ENCODE measurements at regions not wholly inside any gene's neighbourhood (a gene's known extent, or its start where the extent isn't known, plus 50 kb on each side); places are given as distances from the start of the nearest gene placed in this dataset.

GRCh38 chr17:72336026-72336803 lies 215.4 kb downstream of the SOX9 start:
- Histone ChIP-seq H3K79me2 (ENCODE audit: low read length) (no peaks in the 10 kb centered on the region), H3K4me2 (ENCODE audit: low read depth, low read length) (no peak overlapping the region), H3K36me3 (replicated peaks; ENCODE audit: insufficient read depth, low read length) (no peaks in the 10 kb centered on the region), H3K27ac (ENCODE audit: low read length) (no peak overlapping the region), H3K9ac (ENCODE audit: low read length) (no peak overlapping the region), H4K20me1 (ENCODE audit: insufficient read depth, low read length) (no peaks in the 10 kb centered on the region), H3K4me1 (ENCODE audit: low read length) (peaks cover 10% of the 10 kb centered on the region), H3K9me2 (replicated peaks; ENCODE audit: insufficient read depth, low read length) (no peaks in the 10 kb centered on the region), H2AFZ (ENCODE audit: low read length) (no peak overlapping the region), H3K9me3 (replicated peaks; ENCODE audit: insufficient read depth, low read length) (no peaks in the 10 kb centered on the region), H3K27me3 (replicated peaks; ENCODE audit: insufficient read depth, low read length) (no peaks in the 10 kb centered on the region), H3F3A (ENCODE audit: insufficient read depth, low read length) (peaks cover 11% of the 10 kb centered on the region; the same call in 1 of the 2 replicates), H3K4me3 (ENCODE audit: low read length) (no peak overlapping the region)
- no peak for DNase-seq
- TF ChIP-seq EZH2phosphoT487 (IDR thresholded peaks at IDR 0.05; ENCODE audit: low read length): no peak

DNA sequence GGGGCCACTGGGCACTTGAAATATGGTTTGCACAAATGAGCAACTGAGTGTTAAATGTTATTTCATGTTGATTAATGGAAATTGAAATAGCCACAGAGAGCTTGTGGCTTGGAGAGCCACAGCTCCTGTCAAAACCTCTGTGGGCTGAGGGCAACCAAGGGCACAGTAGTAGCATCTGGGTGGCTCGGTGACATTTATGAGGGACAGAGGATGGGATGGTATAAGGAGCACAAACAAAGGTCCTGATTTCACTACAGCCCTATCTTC lies 215.9 kb downstream of the SOX9 start:
- H3K9me2 ChIP-seq (replicated peaks; ENCODE audit: insufficient read depth, low read length): no peaks in the 10 kb centered on the region

DNA sequence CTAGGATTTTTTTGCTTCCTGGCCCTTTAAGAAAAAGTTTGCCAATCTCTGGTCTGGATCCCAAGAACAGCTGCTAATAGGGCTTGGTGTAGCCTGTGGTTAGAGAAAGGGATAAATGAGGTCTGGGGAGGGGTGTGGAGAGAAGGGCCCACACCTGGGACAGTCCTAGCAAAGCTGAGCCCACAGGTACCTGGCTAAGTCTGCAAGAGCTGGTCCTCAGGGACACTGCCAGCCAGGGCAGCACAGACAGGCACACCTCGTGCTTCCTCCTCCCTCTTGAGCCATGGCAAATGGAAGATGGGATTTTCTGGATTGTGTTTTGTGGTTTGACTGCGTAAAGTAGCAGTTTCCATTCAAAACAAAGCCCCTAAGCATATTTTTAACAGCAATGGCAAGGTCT lies 217.5 kb downstream of the SOX9 start:
- Histone ChIP-seq H3K9ac (ENCODE audit: low read length) (no peak overlapping the region), H3K9me2 (replicated peaks; ENCODE audit: insufficient read depth, low read length) (no peaks in the 10 kb centered on the region), H3K27me3 (replicated peaks; ENCODE audit: insufficient read depth, low read length) (no peaks in the 10 kb centered on the region), H3K4me3 (ENCODE audit: low read length) (no peak overlapping the region), H3K4me2 (ENCODE audit: low read depth, low read length) (no peak overlapping the region), H3K9me3 (replicated peaks; ENCODE audit: insufficient read depth, low read length) (no peaks in the 10 kb centered on the region), H4K20me1 (ENCODE audit: insufficient read depth, low read length) (no peaks in the 10 kb centered on the region), H3K4me1 (ENCODE audit: low read length) (no peaks in the 10 kb centered on the region), H2AFZ (ENCODE audit: low read length) (no peak overlapping the region), H3F3A (ENCODE audit: insufficient read depth, low read length) (no peaks in the 10 kb centered on the region), H3K27ac (ENCODE audit: low read length) (no peak overlapping the region), H3K36me3 (replicated peaks; ENCODE audit: insufficient read depth, low read length) (no peaks in the 10 kb centered on the region), H3K79me2 (ENCODE audit: low read length) (no peaks in the 10 kb centered on the region)
- DNase-seq: no peak
- TF ChIP-seq CTCF (IDR thresholded peaks at IDR 0.05; ENCODE audit: low read length) (no peak), EZH2phosphoT487 (IDR thresholded peaks at IDR 0.05; ENCODE audit: low read length) (no peak), EZH2 (optimal IDR thresholded peaks at IDR 0.05; ENCODE audit: low read depth, low read length) (no peak)

More for the DNA sequence above, 215.9 kb downstream of the SOX9 start:
- TF ChIP-seq CTCF (IDR thresholded peaks at IDR 0.05; ENCODE audit: low read length) (no peak), EZH2 (optimal IDR thresholded peaks at IDR 0.05; ENCODE audit: low read depth, low read length) (no peak), EZH2phosphoT487 (IDR thresholded peaks at IDR 0.05; ENCODE audit: low read length) (no peak)
- H3K79me2 ChIP-seq (ENCODE audit: low read length): no peaks in the 10 kb centered on the region
- H3K9ac ChIP-seq (ENCODE audit: low read length): no peak overlapping the region
- H3K4me2 ChIP-seq (ENCODE audit: low read depth, low read length): no peak overlapping the region
- no peak overlapping the region for H3K27ac ChIP-seq (ENCODE audit: low read length)
- H3K27me3 ChIP-seq (replicated peaks; ENCODE audit: insufficient read depth, low read length): no peaks in the 10 kb centered on the region
- no peaks in the 10 kb centered on the region for H3K36me3 ChIP-seq (replicated peaks; ENCODE audit: insufficient read depth, low read length)
- H4K20me1 ChIP-seq (ENCODE audit: insufficient read depth, low read length): no peaks in the 10 kb centered on the region
- peaks cover 10% of the 10 kb centered on the region for H3K4me1 ChIP-seq (ENCODE audit: low read length)
- no peak overlapping the region for H2AFZ ChIP-seq (ENCODE audit: low read length)
- no peaks in the 10 kb centered on the region for H3K9me3 ChIP-seq (replicated peaks; ENCODE audit: insufficient read depth, low read length)
- peaks cover 11% of the 10 kb centered on the region; the same call in 1 of the 2 replicates for H3F3A ChIP-seq (ENCODE audit: insufficient read depth, low read length)
- DNase-seq: no peak
- no peak overlapping the region for H3K4me3 ChIP-seq (ENCODE audit: low read length)
